GM19035 (cell line): ENCODE measurements at regions not wholly inside any gene's neighbourhood (a gene's known extent, or its start where the extent isn't known, plus 50 kb on each side); places are given as distances from the start of the nearest gene placed in this dataset.

ENCODE experiments used
- ATAC-seq: cut with Tn5 transposase; IDR thresholded peaks from one replicate; pipeline ENCODE4 v1.9.1; 2021; ENCODE audit not compliant: unreplicated experiment

DNA sequence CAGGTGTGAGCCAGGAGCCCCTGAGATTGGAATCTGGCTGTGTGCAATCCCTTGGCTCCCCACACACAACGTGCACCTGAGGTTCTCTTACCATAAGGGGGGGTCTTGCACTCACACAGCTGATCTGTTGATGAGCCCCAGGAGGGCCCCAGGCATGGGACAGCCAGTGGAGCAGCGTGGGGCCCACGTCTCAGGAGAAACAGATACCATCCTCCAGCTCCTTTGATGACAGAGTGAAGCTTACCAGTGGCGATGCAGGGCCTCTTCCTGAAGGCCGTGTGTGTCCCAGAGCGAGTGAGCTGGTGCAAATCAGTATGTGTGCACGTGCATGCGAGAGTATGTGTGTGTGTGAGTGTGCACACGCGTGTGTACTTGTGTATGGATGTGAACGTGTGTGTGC lies 287.4 kb downstream of the IRX1 start:
- ATAC-seq: no peak

GRCh38 chr5:3886524-3887451 lies 291.2 kb downstream of the IRX1 start:
- ATAC-seq: no peak

DNA sequence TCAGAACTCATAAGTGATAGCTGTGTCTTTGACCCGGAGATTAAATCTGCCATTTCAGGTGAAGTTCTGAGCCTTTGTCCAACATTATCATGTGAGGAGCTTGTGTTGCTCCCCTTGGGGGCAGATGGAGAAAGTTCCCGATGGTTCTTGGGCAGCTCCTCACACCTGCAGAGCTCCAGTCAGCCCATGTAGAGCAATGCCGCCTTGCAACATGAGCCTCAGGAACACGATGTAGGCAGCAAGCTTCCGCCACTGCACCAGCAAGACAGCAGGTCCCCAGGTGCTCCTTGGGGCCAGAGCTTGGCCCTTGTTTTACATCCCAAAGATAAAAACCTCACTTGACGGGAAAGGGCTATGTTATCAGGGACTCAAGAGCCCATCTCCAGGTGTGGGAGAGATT lies 292.7 kb downstream of the IRX1 start:
- ATAC-seq: no peak

DNA sequence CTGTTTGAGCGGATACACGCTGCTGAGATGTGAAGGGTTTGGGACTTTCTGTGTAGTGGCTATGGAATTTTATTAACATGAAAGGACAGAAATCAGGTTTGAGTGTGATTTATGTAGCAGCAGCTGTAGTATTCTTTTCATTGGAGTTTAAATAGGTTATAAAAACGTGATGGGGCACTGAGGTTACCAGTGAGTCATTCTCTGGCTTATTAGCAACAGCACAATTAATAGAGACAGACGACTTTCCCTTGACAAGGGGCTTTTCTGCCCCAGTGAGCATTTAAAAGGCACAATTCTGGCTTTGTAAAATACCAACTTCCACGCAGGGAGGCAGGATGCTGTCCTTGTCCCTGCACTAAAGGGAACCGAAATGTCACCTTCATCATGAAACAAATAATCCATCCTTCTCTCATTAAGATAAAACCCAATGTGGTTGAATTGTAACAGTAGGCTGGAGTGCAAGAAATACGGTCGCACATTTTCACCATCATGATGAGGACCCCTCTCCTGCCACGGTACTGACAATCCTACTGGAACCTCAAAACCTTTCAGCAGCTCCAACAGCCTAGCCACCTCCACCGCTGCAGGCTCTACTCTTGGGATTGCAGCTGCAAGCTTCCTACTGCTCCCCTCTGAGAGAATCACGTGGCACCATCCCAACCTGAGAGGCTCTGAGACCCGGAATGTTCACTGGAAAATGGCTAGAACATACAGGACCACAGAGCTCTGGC lies 293.9 kb downstream of the IRX1 start:
- ATAC-seq: no peak

GRCh38 chr5:3891113-3891512 lies 295.5 kb downstream of the IRX1 start:
- ATAC-seq: no peak

DNA sequence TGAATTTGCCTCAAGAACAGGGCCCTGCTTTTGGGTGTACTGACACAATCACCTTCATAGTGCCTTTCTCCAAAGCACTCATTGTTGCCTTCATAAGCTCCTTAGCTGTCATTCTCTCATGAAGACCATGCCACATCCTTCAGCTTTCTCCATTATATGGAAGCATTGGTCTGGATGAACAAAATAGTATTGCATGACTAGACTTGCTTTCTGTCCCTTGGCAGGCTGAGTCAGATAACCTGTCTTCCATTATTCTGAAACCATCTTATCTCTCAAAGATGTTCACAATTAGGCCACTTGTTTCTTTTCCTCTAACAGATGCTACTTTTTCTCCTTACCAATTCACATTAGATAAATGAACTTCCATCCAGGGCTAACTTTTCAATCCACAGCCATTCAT lies 297.9 kb downstream of the IRX1 start:
- no peak for ATAC-seq

DNA sequence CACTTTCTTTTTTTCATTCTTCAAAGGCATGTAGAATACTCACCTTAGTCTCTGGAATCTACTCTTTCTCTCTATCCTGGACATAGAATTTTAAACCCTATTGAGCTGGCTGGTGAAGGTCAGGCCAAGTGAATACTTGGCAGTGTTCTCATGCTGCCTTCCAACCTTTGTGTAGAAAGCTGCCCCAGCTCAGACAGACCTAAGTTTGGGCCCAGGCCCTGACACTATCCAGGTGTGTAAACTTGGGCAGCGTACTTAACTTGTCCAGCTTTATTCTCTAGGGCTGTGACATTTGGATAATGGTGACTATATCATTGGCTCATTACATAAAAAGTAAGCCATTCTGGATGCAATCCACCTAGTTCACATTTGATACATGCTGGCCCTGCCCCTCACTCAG lies 298.3 kb downstream of the IRX1 start:
- ATAC-seq: no peak

DNA sequence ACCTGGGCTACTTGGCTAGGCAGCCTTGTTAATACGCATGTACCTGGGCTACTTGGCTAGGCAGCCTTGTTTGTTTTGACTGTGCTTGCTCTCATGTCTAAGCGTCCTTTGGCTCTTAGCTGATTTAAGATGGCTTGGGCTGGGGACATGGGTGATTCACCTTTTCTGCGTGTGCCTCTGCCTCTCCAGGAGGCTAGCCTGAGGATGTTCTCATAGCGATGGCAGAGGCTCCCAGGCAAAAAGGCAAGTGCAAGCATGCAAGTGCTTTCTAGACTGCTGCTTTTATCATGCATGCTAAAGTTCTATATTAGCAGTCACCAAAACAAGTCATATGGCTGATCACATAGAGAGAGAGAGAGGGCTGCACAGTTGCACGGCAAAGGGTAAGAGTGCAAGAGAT lies 300.5 kb downstream of the IRX1 start:
- ATAC-seq: no peak

DNA sequence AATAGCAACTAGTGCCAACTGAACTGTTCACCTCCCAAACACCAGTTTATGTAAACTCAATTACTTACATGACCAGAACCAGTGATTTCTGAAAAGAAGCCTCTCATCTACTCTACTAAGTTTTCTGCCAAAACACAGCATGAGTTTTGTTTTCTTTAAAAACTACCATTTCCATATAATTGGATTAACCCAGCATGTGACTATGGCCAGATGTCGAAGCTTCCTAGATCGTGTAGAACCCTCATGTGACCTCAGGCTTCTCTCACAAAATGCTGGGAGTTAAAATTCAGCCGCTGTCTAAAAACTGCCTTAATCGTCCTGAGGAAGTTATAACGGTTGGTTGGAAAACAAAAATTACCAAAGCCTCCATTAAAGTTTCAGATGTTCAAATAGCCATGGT lies 303.5 kb downstream of the IRX1 start:
- no peak for ATAC-seq

DNA sequence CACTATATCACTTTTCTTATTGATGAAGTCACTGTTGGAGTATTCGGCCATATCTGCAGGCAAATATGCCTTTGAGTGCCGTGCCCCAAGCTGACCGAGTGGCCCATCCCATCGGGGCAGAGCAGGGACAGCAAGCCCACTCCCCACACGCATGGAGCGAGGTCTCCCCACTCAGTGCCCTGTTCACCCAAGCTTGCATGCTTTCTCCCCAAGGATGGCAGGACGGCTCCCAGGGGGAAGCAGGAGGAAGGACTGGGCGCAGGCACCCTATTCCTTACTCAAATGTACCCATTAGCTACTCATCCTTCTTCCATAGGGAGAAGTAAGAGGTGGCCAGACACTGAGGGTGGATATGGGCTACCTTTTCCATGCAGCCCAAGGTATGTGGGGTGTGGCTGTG lies 309.0 kb downstream of the IRX1 start:
- ATAC-seq: no peak

DNA sequence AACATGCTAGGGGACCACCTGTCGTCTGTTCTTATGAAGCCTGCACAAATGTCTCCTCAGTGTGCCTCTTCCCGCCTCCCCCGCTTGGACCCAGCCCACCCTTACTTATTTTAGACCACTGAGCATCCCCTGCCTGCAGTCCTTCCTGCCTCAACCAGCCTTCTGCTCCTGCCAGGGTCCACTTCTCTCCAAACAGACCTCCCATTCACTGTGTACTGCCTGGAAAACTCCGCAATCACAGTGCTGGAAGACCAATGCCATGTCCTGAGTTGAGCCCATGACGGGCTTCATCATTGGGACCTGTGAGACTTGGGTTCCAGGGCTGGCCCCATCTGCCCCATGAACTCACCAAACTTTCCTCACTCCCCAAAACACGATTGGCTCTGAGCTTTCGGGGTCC lies 309.4 kb downstream of the IRX1 start:
- ATAC-seq: no peak

DNA sequence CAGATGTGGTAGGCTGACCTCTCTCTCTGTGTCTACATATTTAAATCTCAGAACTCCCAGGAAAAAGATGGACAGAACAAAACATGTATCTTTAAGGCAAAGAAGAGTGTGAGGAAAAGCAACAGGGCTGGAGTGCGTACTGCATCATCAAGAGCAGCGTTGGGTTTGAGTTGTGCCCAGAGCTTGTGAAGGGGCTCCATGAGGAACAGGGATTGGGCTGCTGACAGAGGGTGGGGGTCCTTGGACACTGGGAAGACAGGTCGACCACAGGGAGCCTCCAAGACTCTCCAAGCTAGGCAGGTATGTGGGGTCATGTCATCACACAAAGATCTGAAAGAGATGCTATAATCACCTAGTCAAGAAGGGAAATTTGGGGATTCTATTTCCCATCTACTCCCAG lies 309.9 kb downstream of the IRX1 start:
- ATAC-seq: no peak

GRCh38 chr5:3911111-3911510 lies 315.5 kb downstream of the IRX1 start:
- ATAC-seq: no peak

GRCh38 chr5:3911773-3912172 lies 316.1 kb downstream of the IRX1 start:
- no peak for ATAC-seq

- ATAC-seq: no peak
Measured at GRCh38 chr5:3912790-3913189, 317.2 kb downstream of the IRX1 start.

DNA sequence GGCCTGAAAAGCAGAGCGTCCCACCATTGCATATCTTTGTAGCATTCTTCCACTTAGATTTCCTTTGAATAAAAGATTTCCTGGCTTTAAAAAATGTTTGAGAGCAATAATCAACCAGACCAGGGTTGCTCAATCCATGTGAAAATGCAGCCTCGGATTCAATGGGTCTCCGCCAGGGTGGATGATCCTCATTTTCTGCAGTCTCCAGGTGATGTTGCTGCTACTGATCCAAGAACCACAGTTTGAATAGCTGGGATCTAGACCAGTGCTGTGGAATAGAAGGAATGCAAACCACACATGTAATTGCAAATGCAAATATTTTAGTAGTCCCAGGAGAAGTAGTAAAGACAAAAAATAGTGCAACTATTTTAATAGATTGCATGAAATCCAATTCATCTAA lies 317.6 kb downstream of the IRX1 start:
- ATAC-seq: no peak

DNA sequence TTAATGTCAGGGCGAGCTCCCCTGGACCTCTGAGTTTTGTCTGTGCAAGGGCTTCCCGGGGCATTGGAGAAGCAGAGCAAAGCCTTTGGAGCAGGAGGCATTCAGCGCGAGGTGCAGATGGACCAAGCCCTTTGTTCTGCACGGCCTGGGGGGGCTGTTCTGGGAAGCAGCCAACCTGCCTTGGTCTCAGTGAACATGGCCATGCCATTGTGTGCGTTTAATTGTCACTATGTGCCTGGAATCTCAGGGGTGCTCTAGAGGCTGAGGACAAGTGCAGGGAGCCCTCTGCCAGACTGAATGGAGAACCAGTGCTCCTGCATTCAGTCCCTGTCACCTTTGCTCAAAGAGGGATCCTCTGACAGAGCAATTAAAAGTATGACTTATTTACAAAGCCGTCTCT lies 329.4 kb downstream of the IRX1 start:
- no peak for ATAC-seq

GRCh38 chr5:3925935-3926334 lies 330.3 kb downstream of the IRX1 start:
- no peak for ATAC-seq

- no peak for ATAC-seq
Measured at GRCh38 chr5:3929799-3930198, 334.2 kb downstream of the IRX1 start.

- ATAC-seq: no peak
Measured at GRCh38 chr5:3931976-3932375, 336.3 kb downstream of the IRX1 start.

DNA sequence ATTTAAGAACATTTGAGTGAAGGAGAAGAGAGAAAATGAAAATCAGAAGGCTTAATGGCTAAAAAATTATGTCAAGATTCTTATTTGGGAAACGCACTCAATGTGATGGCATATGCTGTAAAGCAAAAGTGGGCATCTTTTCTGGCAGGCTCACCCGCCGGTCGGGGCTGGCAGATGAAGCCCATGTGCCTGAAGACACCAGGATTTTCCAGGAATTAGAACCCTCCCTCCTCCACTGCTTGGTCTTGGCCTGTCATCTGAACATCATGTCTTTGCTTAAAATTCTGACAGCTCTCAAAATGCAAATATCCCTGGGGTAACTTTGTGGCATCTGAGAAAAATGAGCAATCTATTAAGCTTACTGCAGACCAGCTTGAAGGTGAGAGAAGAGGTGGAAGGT lies 337.9 kb downstream of the IRX1 start:
- no peak for ATAC-seq

- no peak for ATAC-seq
Measured at GRCh38 chr5:3933966-3934365, 338.3 kb downstream of the IRX1 start.
